Parathyroid adenoma (tissue), 2 donors: ENCODE measurements at regions not wholly inside any gene's neighbourhood (a gene's known extent, or its start where the extent isn't known, plus 50 kb on each side); places are given as distances from the start of the nearest gene placed in this dataset.
"Not testable (repeated sequence)": the region's sequence is repeated elsewhere in the genome, so short reads cannot be mapped to it uniquely, and the experiment has no call there.

ENCODE experiments used
- H2AFZ ChIP-seq: fragments of 300-600 bp; sonication (generic); one replicate; pipeline ENCODE4 v1.7.0; 2017; ENCODE audit warnings: antibody characterized with exemption, mild to moderate bottlenecking
- H3K27ac ChIP-seq: fragments of 300-600 bp; sonication (generic); one replicate; pipeline ENCODE4 v1.7.0; 2017
- H3K27me3 ChIP-seq: fragments of 300-600 bp; sonication (generic); one replicate; pipeline ENCODE4 v1.7.0; 2017; ENCODE audit warnings: low read length; ENCODE audit not compliant: control insufficient read depth, insufficient read depth
- H3K36me3 ChIP-seq: fragments of 300-600 bp; sonication (generic); one replicate; pipeline ENCODE4 v1.7.0; 2017; ENCODE audit warnings: low read length; ENCODE audit not compliant: control insufficient read depth, insufficient read depth
- H3K4me1 ChIP-seq: fragments of 300-600 bp; sonication (generic); one replicate; pipeline ENCODE4 v1.7.0; 2017; ENCODE audit warnings: control low read depth
- H3K4me2 ChIP-seq: fragments of 300-600 bp; sonication (generic); one replicate; pipeline ENCODE4 v1.7.0; 2017; ENCODE audit warnings: low read length
- H3K4me3 ChIP-seq: fragments of 300-600 bp; sonication (generic); one replicate; pipeline ENCODE4 v1.7.0; 2017; ENCODE audit warnings: low read depth, low read length
- H3K79me2 ChIP-seq: fragments of 300-600 bp; sonication (generic); one replicate; pipeline ENCODE4 v1.7.0; 2017; ENCODE audit warnings: control low read depth
- H3K9ac ChIP-seq: fragments of 300-600 bp; sonication (generic); one replicate; pipeline ENCODE4 v1.7.0; 2017; ENCODE audit warnings: mild to moderate bottlenecking
- H3K9me3 ChIP-seq: fragments of 300-600 bp; sonication (generic); one replicate; pipeline ENCODE4 v1.7.0; 2017; ENCODE audit warnings: low read length; ENCODE audit not compliant: control insufficient read depth
- CTCF ChIP-seq: fragments of 300-600 bp; sonication (generic); IDR thresholded peaks from one replicate; pipeline ENCODE4 v1.7.0; 2017; ENCODE audit warnings: antibody characterized with exemption, mild to moderate bottlenecking
- donor health status: primary hyperparathyroidism.

DNA sequence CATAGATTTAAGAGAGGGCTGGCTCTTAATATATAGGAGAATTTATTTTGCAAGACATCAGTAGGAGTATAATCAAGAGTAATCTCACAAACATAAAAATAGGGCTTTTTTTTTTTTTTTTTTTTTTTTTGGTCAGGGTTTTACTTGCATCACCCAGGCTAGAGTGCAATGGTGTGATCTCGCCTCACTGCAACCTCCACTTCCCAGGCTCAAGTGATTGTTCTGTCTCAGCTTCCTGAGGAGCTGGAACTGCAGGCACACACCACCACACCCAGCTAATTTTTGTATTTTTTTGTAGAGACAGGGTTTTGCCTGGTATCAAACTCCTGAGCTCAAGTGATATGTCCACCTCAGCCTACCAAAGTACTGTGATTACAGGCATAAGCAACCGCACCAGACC, 535.3 kb downstream of the CCSER2 start:
- Histone ChIP-seq H3K4me1 (no peaks in the 10 kb centered on the region), H3K27me3 (no peaks in the 10 kb centered on the region), H3K9ac (no peak overlapping the region), H3K27ac (no peak overlapping the region), H3K79me2 (no peaks in the 10 kb centered on the region), H3K9me3 (no peaks in the 10 kb centered on the region), H2AFZ (no peak overlapping the region), H3K36me3 (no peaks in the 10 kb centered on the region), H3K4me3 (no peak overlapping the region), H3K4me2 (no peak overlapping the region)
- TF ChIP-seq CTCF: no peak

DNA sequence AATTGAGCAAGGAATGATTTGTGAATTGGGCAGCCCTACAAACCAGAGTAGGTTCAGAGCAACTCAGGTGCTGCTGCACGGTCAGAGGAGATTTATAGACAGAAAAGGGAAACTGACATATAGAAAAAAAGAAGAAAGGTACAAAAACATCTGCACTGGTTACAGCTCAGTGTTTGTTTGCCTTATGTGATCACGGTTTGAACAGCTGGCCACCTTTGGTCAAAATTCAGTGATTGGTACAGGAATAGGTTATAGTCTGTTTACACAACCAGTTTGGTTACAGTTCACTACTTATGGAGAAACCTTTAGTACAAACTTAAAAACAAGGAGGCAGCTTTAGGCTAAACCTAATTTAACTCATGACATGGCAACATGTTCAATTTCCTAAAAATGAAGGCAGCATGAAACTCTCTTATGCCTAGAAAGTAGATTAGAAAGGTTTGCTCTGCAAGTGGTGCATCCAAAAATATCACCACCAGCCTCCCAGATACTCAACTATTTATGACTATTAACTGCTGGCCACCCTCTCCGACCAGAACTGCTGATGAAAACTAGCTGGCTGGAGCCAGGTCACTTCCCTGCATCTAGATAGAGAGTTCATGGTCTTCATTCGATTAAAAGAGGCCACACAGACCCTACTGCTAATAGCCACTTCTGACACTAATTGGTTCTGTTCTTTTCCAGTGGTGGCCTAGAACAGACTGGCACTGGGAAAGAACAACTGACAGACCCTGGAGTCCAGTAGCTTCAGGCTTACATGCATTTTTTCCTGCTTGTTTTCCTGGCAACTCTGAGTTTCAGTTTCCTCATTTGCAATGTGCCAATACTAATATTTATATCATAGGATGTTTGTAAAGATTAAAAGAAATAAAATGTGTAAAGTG, 548.0 kb downstream of the CCSER2 start:
- Histone ChIP-seq H3K4me2 (no peak overlapping the region), H3K4me1 (no peaks in the 10 kb centered on the region), H3K4me3 (no peak overlapping the region), H3K36me3 (no peaks in the 10 kb centered on the region), H3K27ac (no peak overlapping the region), H3K27me3 (no peaks in the 10 kb centered on the region), H3K9ac (no peak overlapping the region), H3K9me3 (no peaks in the 10 kb centered on the region), H2AFZ (no peak overlapping the region), H3K79me2 (no peaks in the 10 kb centered on the region)
- no peak for TF ChIP-seq CTCF

DNA sequence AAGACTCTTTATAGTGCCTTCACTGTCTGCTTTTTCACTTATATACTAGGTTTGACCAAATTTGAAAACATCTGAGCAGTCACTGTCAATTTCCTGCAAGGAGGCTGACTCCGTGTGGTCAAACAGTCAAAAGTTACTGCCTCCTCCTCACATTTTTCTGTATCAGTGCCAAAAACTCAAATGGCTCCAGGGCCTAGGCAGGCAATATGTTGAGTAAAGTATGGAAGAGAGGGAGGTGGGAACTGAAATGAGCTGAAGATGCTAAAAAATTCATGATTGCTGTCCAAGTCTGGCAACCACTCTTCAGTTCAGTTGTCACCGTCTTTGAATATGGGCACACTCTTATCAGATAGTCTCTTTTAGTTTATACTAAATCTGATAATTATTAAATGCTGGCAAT, 551.6 kb downstream of the CCSER2 start:
- no peaks in the 10 kb centered on the region for H3K27me3 ChIP-seq
- no peaks in the 10 kb centered on the region for H3K79me2 ChIP-seq
- no peaks in the 10 kb centered on the region for H3K4me1 ChIP-seq
- H3K4me3 ChIP-seq: no peak overlapping the region
- no peak overlapping the region for H3K9ac ChIP-seq
- no peak for TF ChIP-seq CTCF
- H3K36me3 ChIP-seq: no peaks in the 10 kb centered on the region
- no peak overlapping the region for H3K27ac ChIP-seq
- H3K4me2 ChIP-seq: no peak overlapping the region
- no peak overlapping the region for H2AFZ ChIP-seq
- H3K9me3 ChIP-seq: no peaks in the 10 kb centered on the region

GRCh38 chr10:84881696-84882095, 553.3 kb downstream of the CCSER2 start:
- not testable (repeated sequence) for H3K9me3 ChIP-seq, H3K36me3 ChIP-seq, H3K4me2 ChIP-seq, H3K27me3 ChIP-seq, H3K9ac ChIP-seq, H3K4me3 ChIP-seq, H3K4me1 ChIP-seq, H3K27ac ChIP-seq, H2AFZ ChIP-seq, H3K79me2 ChIP-seq

- no peak overlapping the region for H3K9ac ChIP-seq
- H3K27me3 ChIP-seq: no peaks in the 10 kb centered on the region
- no peak overlapping the region for H3K4me3 ChIP-seq
- H3K36me3 ChIP-seq: no peaks in the 10 kb centered on the region
- H3K79me2 ChIP-seq: no peaks in the 10 kb centered on the region
- H3K4me2 ChIP-seq: no peak overlapping the region
- H3K4me1 ChIP-seq: no peaks in the 10 kb centered on the region
- no peaks in the 10 kb centered on the region for H3K9me3 ChIP-seq
- H3K27ac ChIP-seq: no peak overlapping the region
- no peak for TF ChIP-seq CTCF
- H2AFZ ChIP-seq: no peak overlapping the region
These were observed 562.3 kb downstream of the CCSER2 start for GRCh38 chr10:84890706-84891105.
